Sigmoid colon (tissue), 6 donors: ENCODE measurements at regions not wholly inside any gene's neighbourhood (a gene's known extent, or its start where the extent isn't known, plus 50 kb on each side); places are given as distances from the start of the nearest gene placed in this dataset.

Source experiments
- DNase-seq: peaks from one replicate; pipeline ENCODE4 v3.0.0-alpha.2; 2019
- H3K27ac ChIP-seq, 4 donors: fragments of 200-600 bp; sonication (generic); one replicate each; pipeline ENCODE4 v1.5.1; 2016 to 2019; ENCODE audit warnings: mild to moderate bottlenecking in 1 of 4
- H3K27me3 ChIP-seq, 3 donors: fragments of 200-600 bp; sonication (generic); one replicate each; pipeline ENCODE4 v1.5.1; 2019; ENCODE audit warnings: mild to moderate bottlenecking in 1 of 3
- H3K36me3 ChIP-seq, 4 donors: fragments of 200-600 bp; sonication (generic); one replicate each; pipeline ENCODE4 v1.5.1; 2016 to 2019
- H3K4me1 ChIP-seq, 4 donors: fragments of 200-600 bp; sonication (generic); one replicate each; pipeline ENCODE4 v1.5.1; 2017 to 2019
- H3K4me3 ChIP-seq, 4 donors: fragments of 200-600 bp; sonication (generic); one replicate each; pipeline ENCODE4 v1.5.1; 2017 to 2019; ENCODE audit warnings: mild to moderate bottlenecking in 2 of 4, moderate library complexity in 1 of 4
- H3K9me3 ChIP-seq, 4 donors: fragments of 200-600 bp in 3 of 4; sonication (generic) in 3 of 4; one replicate each; pipeline versions ENCODE4 v1.5.1 to v1.6.1; 2013 to 2019
- CTCF ChIP-seq, 4 experiments: fragments of 450-650 bp in 3 of 4; fragments of 200-600 bp in 1 of 4; IDR thresholded peaks; one replicate each; pipeline ENCODE4 v1.5.1; 2016 to 2019; ENCODE audit warnings: antibody characterized with exemption in 4 of 4, mild to moderate bottlenecking in 3 of 4, moderate library complexity in 2 of 4
- EP300 ChIP-seq, 4 donors: sonication (generic); formaldehyde crosslinking; IDR thresholded peaks; one replicate each; pipeline ENCODE4 v1.6.1; 2017; ENCODE audit warnings: antibody characterized with exemption in 4 of 4
- POLR2A ChIP-seq, 2 donors: fragments of 450-650 bp; IDR thresholded peaks; one replicate each; pipeline ENCODE4 v1.6.1; 2016; ENCODE audit warnings: antibody characterized with exemption in 2 of 2, mild to moderate bottlenecking in 2 of 2, moderate library complexity in 2 of 2
- POLR2AphosphoS5 ChIP-seq, 4 donors: sonication (generic); formaldehyde crosslinking; IDR thresholded peaks; one replicate each; pipeline ENCODE4 v1.6.1; 2017; ENCODE audit warnings: antibody characterized with exemption in 4 of 4
- WGBS, 2 donors: extraction: QIAGEN DNeasy Blood & Tissue Kit; methylation state at CpG; one replicate each; pipeline ENCODE4 v1.1.7; 2013; 5-methylcytosine and 5-hydroxymethylcytosine counted together
- intact Hi-C: fragments of 100-400 bp; cut with DNase I; formaldehyde crosslinking; loops from one replicate; pipeline ENCODE4 v1.15.1; 2023
- donor health status: healthy with polysubstance abuse.
- donor health status: healthy.

- Histone ChIP-seq H3K27me3 (no peaks in the 10 kb centered on the region), H3K9me3 (peaks cover 0 to 2% (median 0%) of the 10 kb centered on the region in 4 donors), H3K4me1 (no peaks in the 10 kb centered on the region), H3K36me3 (no peaks in the 10 kb centered on the region), H3K4me3 (no peak overlapping the region), H3K27ac (no peak overlapping the region)
- TF ChIP-seq CTCF (IDR thresholded peaks at IDR 0.05), result no peak
- DNase-seq, result no peak
- intact Hi-C loops, result no loop called here
- 91 to 94% methylated on average over 2 of the region's 2 CpGs for WGBS, 2 donors
Measured at GRCh38 chr7:53690411-53690810, 655.0 kb downstream of the POM121L12 start.

- DNase-seq, result no peak
- Histone ChIP-seq H3K27me3 (no peaks in the 10 kb centered on the region), H3K4me3 (no peak overlapping the region), H3K27ac (no peak overlapping the region), H3K9me3 (no peaks in the 10 kb centered on the region), H3K4me1 (no peaks in the 10 kb centered on the region), H3K36me3 (no peaks in the 10 kb centered on the region)
- intact Hi-C loops, result no loop called here
- TF ChIP-seq EP300 (IDR thresholded peaks at IDR 0.05) (no peak), CTCF (IDR thresholded peaks at IDR 0.05) (no peak), POLR2A (IDR thresholded peaks at IDR 0.05) (no peak), POLR2AphosphoS5 (IDR thresholded peaks at IDR 0.05) (no peak)
- 50 to 79% methylated on average over 1 of the region's 1 CpG for WGBS, 2 donors
Measured at GRCh38 chr7:53697913-53698312, 662.5 kb downstream of the POM121L12 start.

GRCh38 chr7:53699215-53699837 lies 663.9 kb downstream of the POM121L12 start:
- Histone ChIP-seq H3K27me3 (no peaks in the 10 kb centered on the region), H3K36me3 (no peaks in the 10 kb centered on the region), H3K27ac (no peak overlapping the region), H3K9me3 (no peaks in the 10 kb centered on the region), H3K4me1 (no peaks in the 10 kb centered on the region), H3K4me3 (no peak overlapping the region)
- 89 to 90% methylated on average over 5 of the region's 5 CpGs for WGBS, 2 donors
- intact Hi-C loops, result no loop called here
- DNase-seq, result no peak
- no peak for TF ChIP-seq CTCF (IDR thresholded peaks at IDR 0.05)
- no peak for TF ChIP-seq POLR2AphosphoS5 (IDR thresholded peaks at IDR 0.05)
- no peak for TF ChIP-seq EP300 (IDR thresholded peaks at IDR 0.05)
- no peak for TF ChIP-seq POLR2A (IDR thresholded peaks at IDR 0.05)

GRCh38 chr7:53719122-53719521 lies 683.7 kb downstream of the POM121L12 start:
- no peak overlapping the region for H3K27ac ChIP-seq
- no peaks in the 10 kb centered on the region for H3K36me3 ChIP-seq
- no peak overlapping the region for H3K4me3 ChIP-seq
- WGBS, 2 donors, result 75 to 81% methylated on average over 3 of the region's 3 CpGs
- no peak for DNase-seq
- peaks cover 0 to 7% (median 0%) of the 10 kb centered on the region in 4 donors for H3K9me3 ChIP-seq
- no peak for TF ChIP-seq POLR2AphosphoS5 (IDR thresholded peaks at IDR 0.05)
- TF ChIP-seq EP300 (IDR thresholded peaks at IDR 0.05), result no peak
- no peak for TF ChIP-seq POLR2A (IDR thresholded peaks at IDR 0.05)
- no peak for TF ChIP-seq CTCF (IDR thresholded peaks at IDR 0.05)
- H3K27me3 ChIP-seq, result no peaks in the 10 kb centered on the region
- H3K4me1 ChIP-seq, result no peaks in the 10 kb centered on the region
- intact Hi-C loops, result no loop called here

GRCh38 chr7:53740971-53741370 lies 705.5 kb downstream of the POM121L12 start:
- no peak overlapping the region for H3K4me3 ChIP-seq
- no peaks in the 10 kb centered on the region for H3K4me1 ChIP-seq
- no peak for TF ChIP-seq CTCF (IDR thresholded peaks at IDR 0.05)
- TF ChIP-seq POLR2A (IDR thresholded peaks at IDR 0.05), result no peak
- TF ChIP-seq EP300 (IDR thresholded peaks at IDR 0.05), result no peak
- no peak for TF ChIP-seq POLR2AphosphoS5 (IDR thresholded peaks at IDR 0.05)
- H3K27me3 ChIP-seq, result no peaks in the 10 kb centered on the region
- H3K27ac ChIP-seq, result no peak overlapping the region
- intact Hi-C loops, result no loop called here
- H3K36me3 ChIP-seq, result no peaks in the 10 kb centered on the region
- DNase-seq, result no peak
- WGBS, 2 donors, result 84 to 87% methylated on average over 6 of the region's 6 CpGs
- peaks cover 0 to 16% (median 0%) of the 10 kb centered on the region in 4 donors for H3K9me3 ChIP-seq
